Aorta (tissue), 5 donors: ENCODE measurements at regions not wholly inside any gene's neighbourhood (a gene's known extent, or its start where the extent isn't known, plus 50 kb on each side); places are given as distances from the start of the nearest gene placed in this dataset.
A peak's percentile ranks its signal among the peaks of the same experiment; 100 is the strongest.
"Not testable (repeated sequence)": the region's sequence is repeated elsewhere in the genome, so short reads cannot be mapped to it uniquely, and the experiment has no call there.

Source experiments
- ATAC-seq: fragments of 200-7000 bp; cut with Tn5 transposase; one replicate; pipeline ENCODE4 v1.9.1; 2022; ENCODE audit warnings: moderate library complexity; ENCODE audit not compliant: low FRiP score
- DNase-seq, 2 donors: peaks; one replicate each; pipeline ENCODE4 v3.0.0-alpha.2; 2020
- H3K27ac ChIP-seq, 2 donors: one replicate each; pipeline ENCODE4 v1.5.1; 2013; ENCODE audit warnings: low read length in 2 of 2, mild to moderate bottlenecking in 2 of 2, moderate library complexity in 2 of 2, control low read depth in 1 of 2, inconsistent platforms in 1 of 2, low read depth in 1 of 2
- H3K27me3 ChIP-seq, 2 donors: one replicate each; pipeline ENCODE4 v1.6.1; 2013; ENCODE audit warnings: control low read depth in 1 of 2, low read length in 1 of 2, mild to moderate bottlenecking in 1 of 2, moderate library complexity in 1 of 2; ENCODE audit not compliant: insufficient read depth in 2 of 2, control insufficient read depth in 1 of 2
- H3K36me3 ChIP-seq, 2 donors: one replicate each; pipeline ENCODE4 v1.6.1; 2013; ENCODE audit warnings: control low read depth in 1 of 2, low read length in 1 of 2, mild to moderate bottlenecking in 1 of 2; ENCODE audit not compliant: insufficient read depth in 2 of 2, control insufficient read depth in 1 of 2
- H3K4me1 ChIP-seq, 2 donors: one replicate each; pipeline ENCODE4 v1.6.1; 2013; ENCODE audit warnings: low read length in 2 of 2, control low read depth in 1 of 2, mild to moderate bottlenecking in 1 of 2, moderate library complexity in 1 of 2; ENCODE audit not compliant: insufficient read depth in 2 of 2, control insufficient read depth in 1 of 2
- H3K4me3 ChIP-seq, 2 donors: one replicate each; pipeline ENCODE4 v1.5.1; 2013; ENCODE audit warnings: low read length in 2 of 2, control low read depth in 1 of 2, mild to moderate bottlenecking in 1 of 2
- H3K9me3 ChIP-seq: one replicate; pipeline ENCODE4 v1.6.1; 2013; ENCODE audit warnings: mild to moderate bottlenecking, low read length; ENCODE audit not compliant: control insufficient read depth
- whole genome bisulfite sequencing, 2 donors: extraction: QIAGEN DNeasy Blood & Tissue Kit; methylation state at CpG; one replicate each; pipeline ENCODE4 v1.1.7; 2013; 5-methylcytosine and 5-hydroxymethylcytosine counted together
- intact Hi-C, 2 donors: fragments of 100-400 bp; cut with DNase I; formaldehyde crosslinking; loops; one replicate each; pipeline versions ENCODE4 v1.14.2 to v1.15.0; 2022
- donor health status: healthy with polysubstance abuse.
- donor health status: Bipolar disorder and iron deficiency.
- donor health status: DM: no; HTN: no; CAD: no.
- donor health status: DM: no; HTN: no; CAD: no.
- donor health status: DM: yes; HTN: yes; CAD: no.

GRCh38 chrX:530726-531610 lies 99.6 kb upstream of the SHOX start:
- Histone ChIP-seq H3K36me3 (no peaks in the 10 kb centered on the region), H3K4me1 (no peaks in the 10 kb centered on the region), H3K27me3 (no peaks in the 10 kb centered on the region), H3K27ac (no peak overlapping the region), H3K4me3 (no peak overlapping the region), H3K9me3 (peaks cover 4% of the 10 kb centered on the region)
- intact Hi-C loops: no loop called here
- WGBS, 2 donors: 49 to 52% methylated on average over 19 of the region's 19 CpGs
- ATAC-seq (no peak), DNase-seq (no peak)

- intact Hi-C loops: no loop called here
- Histone ChIP-seq H3K9me3 (peaks cover 1% of the 10 kb centered on the region), H3K36me3 (no peaks in the 10 kb centered on the region), H3K4me3 (no peak overlapping the region), H3K4me1 (no peaks in the 10 kb centered on the region), H3K27ac (no peak overlapping the region), H3K27me3 (no peaks in the 10 kb centered on the region)
- no peak for DNase-seq
- ATAC-seq: no peak
- WGBS, 2 donors: 3 to 4% methylated on average over 6 of the region's 6 CpGs
Measured at GRCh38 chrX:531611-531936, 99.0 kb upstream of the SHOX start.

- intact Hi-C loops: no loop called here
- no peaks in the 10 kb centered on the region for H3K27me3 ChIP-seq
- no peaks in the 10 kb centered on the region for H3K36me3 ChIP-seq
- ATAC-seq (no peak), DNase-seq (no peak)
- no peaks in the 10 kb centered on the region for H3K4me1 ChIP-seq
- no peak overlapping the region for H3K4me3 ChIP-seq
- H3K9me3 ChIP-seq: no peaks in the 10 kb centered on the region
- no peak overlapping the region for H3K27ac ChIP-seq
Measured at GRCh38 chrX:534804-535203, 95.8 kb upstream of the SHOX start.

GRCh38 chrX:536616-537015 lies 94.0 kb upstream of the SHOX start:
- ATAC-seq (no peak), DNase-seq (no peak)
- Histone ChIP-seq H3K4me1 (no peaks in the 10 kb centered on the region), H3K9me3 (no peaks in the 10 kb centered on the region), H3K27me3 (no peaks in the 10 kb centered on the region), H3K4me3 (no peak overlapping the region), H3K27ac (no peak overlapping the region), H3K36me3 (no peaks in the 10 kb centered on the region)
- 87 to 89% methylated on average over 19 of the region's 19 CpGs for WGBS, 2 donors
- intact Hi-C loops: no loop called here

GRCh38 chrX:537151-537550 lies 93.4 kb upstream of the SHOX start:
- no peaks in the 10 kb centered on the region for H3K27me3 ChIP-seq
- H3K27ac ChIP-seq: no peak overlapping the region
- no peaks in the 10 kb centered on the region for H3K4me1 ChIP-seq
- H3K36me3 ChIP-seq: no peaks in the 10 kb centered on the region
- DNase-seq (no peak), ATAC-seq (no peak)
- intact Hi-C loops: no loop called here
- H3K4me3 ChIP-seq: no peak overlapping the region
- H3K9me3 ChIP-seq: no peaks in the 10 kb centered on the region
- WGBS, 2 donors: 82 to 84% methylated on average over 18 of the region's 18 CpGs

GRCh38 chrX:538311-538710 lies 92.3 kb upstream of the SHOX start:
- H3K36me3 ChIP-seq: no peaks in the 10 kb centered on the region
- H3K9me3 ChIP-seq: peaks cover 1% of the 10 kb centered on the region
- 83 to 84% methylated on average over 11 of the region's 11 CpGs for WGBS, 2 donors
- intact Hi-C loops: no loop called here
- DNase-seq: no peak
- no peaks in the 10 kb centered on the region for H3K4me1 ChIP-seq
- no peak overlapping the region for H3K27ac ChIP-seq
- ATAC-seq: no peak
- no peaks in the 10 kb centered on the region for H3K27me3 ChIP-seq
- H3K4me3 ChIP-seq: no peak overlapping the region

GRCh38 chrX:541006-541405 lies 89.6 kb upstream of the SHOX start:
- H3K36me3 ChIP-seq, H3K27ac ChIP-seq, H3K4me1 ChIP-seq, intact Hi-C loops, H3K27me3 ChIP-seq, ATAC-seq, H3K4me3 ChIP-seq, H3K9me3 ChIP-seq: not testable (repeated sequence)
- 85 to 89% methylated on average over 10 of the region's 10 CpGs for WGBS, 2 donors
- DNase-seq: peak in 1 of 2 donors; percentile 21

GRCh38 chrX:542179-542578 lies 88.4 kb upstream of the SHOX start:
- Histone ChIP-seq H3K4me3 (no peak overlapping the region), H3K4me1 (no peaks in the 10 kb centered on the region), H3K9me3 (peaks cover 1% of the 10 kb centered on the region), H3K36me3 (no peaks in the 10 kb centered on the region), H3K27me3 (no peaks in the 10 kb centered on the region), H3K27ac (no peak overlapping the region)
- no peak for DNase-seq
- intact Hi-C loops: no loop called here
- 83 to 86% methylated on average over 9 of the region's 9 CpGs for WGBS, 2 donors
- no peak for ATAC-seq

- Histone ChIP-seq H3K9me3 (peaks cover 1% of the 10 kb centered on the region), H3K4me3 (no peak overlapping the region), H3K27me3 (no peaks in the 10 kb centered on the region), H3K36me3 (no peaks in the 10 kb centered on the region), H3K27ac (no peak overlapping the region), H3K4me1 (no peaks in the 10 kb centered on the region)
- intact Hi-C loops: no loop called here
- WGBS, 2 donors: 23 to 37% methylated on average over 19 of the region's 19 CpGs
- DNase-seq (peak in 1 of 2 donors; percentile 71), ATAC-seq (no peak)
Measured at GRCh38 chrX:545452-545885, 85.1 kb upstream of the SHOX start.
